ENCODE measurements at regions not wholly inside any gene's neighbourhood (a gene's known extent, or its start where the extent isn't known, plus 50 kb on each side); places are given as distances from the start of the nearest gene placed in this dataset.
A peak's percentile ranks its signal among the peaks of the same experiment; 100 is the strongest.

GRCh38 chr7:10789170-10789569 lies 184.5 kb upstream of the PHF14 start:
- H3K27me3 Mint-ChIP-seq (ENCODE audit: low read depth, unreplicated experiment): no peaks in the 10 kb centered on the region
- H3K27ac Mint-ChIP-seq (ENCODE audit: unreplicated experiment): no peak overlapping the region
- TF ChIP-seq, protein P1, sequence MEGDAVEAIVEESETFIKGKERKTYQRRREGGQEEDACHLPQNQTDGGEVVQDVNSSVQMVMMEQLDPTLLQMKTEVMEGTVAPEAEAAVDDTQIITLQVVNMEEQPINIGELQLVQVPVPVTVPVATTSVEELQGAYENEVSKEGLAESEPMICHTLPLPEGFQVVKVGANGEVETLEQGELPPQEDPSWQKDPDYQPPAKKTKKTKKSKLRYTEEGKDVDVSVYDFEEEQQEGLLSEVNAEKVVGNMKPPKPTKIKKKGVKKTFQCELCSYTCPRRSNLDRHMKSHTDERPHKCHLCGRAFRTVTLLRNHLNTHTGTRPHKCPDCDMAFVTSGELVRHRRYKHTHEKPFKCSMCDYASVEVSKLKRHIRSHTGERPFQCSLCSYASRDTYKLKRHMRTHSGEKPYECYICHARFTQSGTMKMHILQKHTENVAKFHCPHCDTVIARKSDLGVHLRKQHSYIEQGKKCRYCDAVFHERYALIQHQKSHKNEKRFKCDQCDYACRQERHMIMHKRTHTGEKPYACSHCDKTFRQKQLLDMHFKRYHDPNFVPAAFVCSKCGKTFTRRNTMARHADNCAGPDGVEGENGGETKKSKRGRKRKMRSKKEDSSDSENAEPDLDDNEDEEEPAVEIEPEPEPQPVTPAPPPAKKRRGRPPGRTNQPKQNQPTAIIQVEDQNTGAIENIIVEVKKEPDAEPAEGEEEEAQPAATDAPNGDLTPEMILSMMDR (IDR thresholded peaks at IDR 0.05; ENCODE audit: insufficient read depth, low read depth, low read length): no peak
- TF ChIP-seq EZH2 (IDR thresholded peaks at IDR 0.05; ENCODE audit: insufficient read depth, low read length): no peak
- no peak for DNase-seq (ENCODE audit: low read depth)
- no peaks in the 10 kb centered on the region for H3K9me3 ChIP-seq (ENCODE audit: insufficient read depth, low read depth, low read length)
- no peak overlapping the region for H2AFZ ChIP-seq (ENCODE audit: low read depth, low read length)
- no peaks in the 10 kb centered on the region for H3K36me3 Mint-ChIP-seq (ENCODE audit: low read depth, unreplicated experiment)
- H3K4me1 ChIP-seq (ENCODE audit: insufficient read depth, low read length): no peaks in the 10 kb centered on the region
- no peaks in the 10 kb centered on the region for H3K36me3 ChIP-seq (ENCODE audit: insufficient read depth, low read length)
- H3K4me3 Mint-ChIP-seq (ENCODE audit: unreplicated experiment): no peak overlapping the region
- no peak overlapping the region for H3K4me2 ChIP-seq (ENCODE audit: low read length)
- no peaks in the 10 kb centered on the region for H3K79me2 ChIP-seq (ENCODE audit: insufficient read depth, low read length)
- H3K27ac ChIP-seq (ENCODE audit: low read depth, low read length): no peak overlapping the region
- H3K27me3 ChIP-seq (ENCODE audit: insufficient read depth, low read length): no peaks in the 10 kb centered on the region
- FAIRE-seq: no peak
- peaks cover 5% of the 10 kb centered on the region for H3K4me1 Mint-ChIP-seq (ENCODE audit: low read depth, unreplicated experiment)
- no peak overlapping the region for H3K4me3 ChIP-seq (ENCODE audit: insufficient read depth, low read depth, low read length)
- no peaks in the 10 kb centered on the region for H3K9me3 Mint-ChIP-seq (ENCODE audit: unreplicated experiment)
- no peak overlapping the region for H3K9ac ChIP-seq (ENCODE audit: low read length)
- H4K20me1 ChIP-seq (ENCODE audit: insufficient read depth, low read length): no peaks in the 10 kb centered on the region

GRCh38 chr7:10790910-10791309 lies 182.8 kb upstream of the PHF14 start:
- Histone ChIP-seq H4K20me1 (ENCODE audit: insufficient read depth, low read length) (no peaks in the 10 kb centered on the region), H3K4me1 (ENCODE audit: insufficient read depth, low read length) (no peaks in the 10 kb centered on the region), H3K36me3 (ENCODE audit: insufficient read depth, low read length) (no peaks in the 10 kb centered on the region), H3K9me3 (ENCODE audit: insufficient read depth, low read depth, low read length) (no peaks in the 10 kb centered on the region), H2AFZ (ENCODE audit: low read depth, low read length) (no peak overlapping the region), H3K9ac (ENCODE audit: low read length) (no peak overlapping the region), H3K27ac (ENCODE audit: low read depth, low read length) (no peak overlapping the region), H3K27me3 (ENCODE audit: insufficient read depth, low read length) (no peaks in the 10 kb centered on the region), H3K4me2 (ENCODE audit: low read length) (no peak overlapping the region), H3K79me2 (ENCODE audit: insufficient read depth, low read length) (no peaks in the 10 kb centered on the region), H3K4me3 (ENCODE audit: insufficient read depth, low read depth, low read length) (no peak overlapping the region)
- H3K27ac Mint-ChIP-seq (ENCODE audit: unreplicated experiment): no peak overlapping the region
- FAIRE-seq (no peak), DNase-seq (ENCODE audit: low read depth) (no peak)
- H3K36me3 Mint-ChIP-seq (ENCODE audit: low read depth, unreplicated experiment): no peaks in the 10 kb centered on the region
- H3K27me3 Mint-ChIP-seq (ENCODE audit: low read depth, unreplicated experiment): no peaks in the 10 kb centered on the region
- no peak overlapping the region for H3K4me3 Mint-ChIP-seq (ENCODE audit: unreplicated experiment)
- H3K9me3 Mint-ChIP-seq (ENCODE audit: unreplicated experiment): no peaks in the 10 kb centered on the region
- peaks cover 5% of the 10 kb centered on the region for H3K4me1 Mint-ChIP-seq (ENCODE audit: low read depth, unreplicated experiment)
- TF ChIP-seq EZH2 (IDR thresholded peaks at IDR 0.05; ENCODE audit: insufficient read depth, low read length): no peak
- TF ChIP-seq, protein P1 (IDR thresholded peaks at IDR 0.05; ENCODE audit: insufficient read depth, low read depth, low read length): no peak

DNA sequence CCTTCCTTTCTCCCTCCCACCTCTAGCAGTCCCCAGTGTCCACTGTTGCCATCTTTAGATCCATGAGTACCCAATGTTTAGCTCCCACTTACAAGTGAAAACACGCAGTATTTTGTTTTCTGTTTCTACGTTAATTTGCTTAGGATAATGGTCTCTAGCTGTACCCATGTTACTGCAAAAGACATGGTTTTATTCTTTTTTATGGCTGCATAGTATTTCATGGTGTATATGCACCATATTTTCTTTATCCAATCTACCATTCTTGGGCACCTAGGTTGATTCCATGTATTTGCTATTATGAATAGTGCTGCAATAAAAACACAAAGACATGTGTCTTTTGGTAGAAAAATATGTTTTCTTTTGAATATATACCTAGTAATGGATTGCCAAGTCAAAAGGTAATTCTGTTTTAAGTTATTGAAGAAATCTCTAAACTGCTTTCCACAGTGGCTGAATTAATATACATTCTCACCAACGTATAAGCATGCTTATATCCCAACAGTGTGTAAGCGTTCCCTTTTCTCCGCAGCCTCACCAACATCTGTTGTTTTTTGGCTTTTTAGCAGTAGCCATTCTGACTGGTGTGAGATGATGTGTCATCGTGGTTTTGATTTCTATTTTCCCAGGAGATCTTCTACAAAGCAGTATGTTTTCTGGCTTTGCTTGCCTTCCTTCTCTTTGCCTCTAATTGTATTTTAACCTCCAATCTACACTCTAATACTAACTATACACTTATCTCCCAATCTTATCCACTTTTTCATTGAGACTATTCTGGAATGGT lies 179.5 kb upstream of the PHF14 start:
- Histone ChIP-seq H2AFZ (ENCODE audit: low read depth, low read length) (peak overlapping the region; percentile 10), H3K9me3 (ENCODE audit: insufficient read depth, low read depth, low read length) (no peaks in the 10 kb centered on the region), H3K4me1 (ENCODE audit: insufficient read depth, low read length) (no peaks in the 10 kb centered on the region), H3K27me3 (ENCODE audit: insufficient read depth, low read length) (no peaks in the 10 kb centered on the region), H3K4me3 (ENCODE audit: insufficient read depth, low read depth, low read length) (no peak overlapping the region), H3K9ac (ENCODE audit: low read length) (no peak overlapping the region), H3K36me3 (ENCODE audit: insufficient read depth, low read length) (no peaks in the 10 kb centered on the region), H3K27ac (ENCODE audit: low read depth, low read length) (peak overlapping the region; percentile 21), H3K4me2 (ENCODE audit: low read length) (peak overlapping the region; percentile 37), H4K20me1 (ENCODE audit: insufficient read depth, low read length) (no peaks in the 10 kb centered on the region), H3K79me2 (ENCODE audit: insufficient read depth, low read length) (no peaks in the 10 kb centered on the region)
- DNase-seq (ENCODE audit: low read depth) (peak; percentile 50), FAIRE-seq (peak; percentile 13)
- Mint-ChIP-seq H3K27ac (ENCODE audit: unreplicated experiment) (peak overlapping the region; percentile 38), H3K27me3 (ENCODE audit: low read depth, unreplicated experiment) (no peaks in the 10 kb centered on the region), H3K36me3 (ENCODE audit: low read depth, unreplicated experiment) (no peaks in the 10 kb centered on the region), H3K4me1 (ENCODE audit: low read depth, unreplicated experiment) (peaks cover 13% of the 10 kb centered on the region), H3K9me3 (ENCODE audit: unreplicated experiment) (no peaks in the 10 kb centered on the region), H3K4me3 (ENCODE audit: unreplicated experiment) (no peak overlapping the region)
- TF ChIP-seq EZH2 (IDR thresholded peaks at IDR 0.05; ENCODE audit: insufficient read depth, low read length): no peak
- TF ChIP-seq, protein P1 (IDR thresholded peaks at IDR 0.05; ENCODE audit: insufficient read depth, low read depth, low read length): no peak

Data from astrocyte (in vitro differentiated cells and primary cell).